Endothelial cell (in vitro differentiated cells): ENCODE measurements at regions not wholly inside any gene's neighbourhood (a gene's known extent, or its start where the extent isn't known, plus 50 kb on each side); places are given as distances from the start of the nearest gene placed in this dataset.
"Not testable (repeated sequence)": the region's sequence is repeated elsewhere in the genome, so short reads cannot be mapped to it uniquely, and the experiment has no call there.

Source experiments
- DNase-seq: peaks from one replicate; pipeline ENCODE4 v3.0.0; 2021; ENCODE audit warnings: low spot score
- H3K27ac Mint-ChIP-seq: one replicate; pipeline ENCODE4 v1.8.0; 2021; ENCODE audit warnings: mixed read lengths, inconsistent platforms; ENCODE audit not compliant: unreplicated experiment
- H3K27me3 Mint-ChIP-seq: one replicate; pipeline ENCODE4 v1.8.0; 2021; ENCODE audit warnings: mild to moderate bottlenecking, moderate library complexity, mixed read lengths, inconsistent platforms; ENCODE audit not compliant: unreplicated experiment
- H3K36me3 Mint-ChIP-seq: one replicate; pipeline ENCODE4 v1.8.0; 2021; ENCODE audit warnings: mild to moderate bottlenecking, low read depth, mixed read lengths, inconsistent platforms; ENCODE audit not compliant: unreplicated experiment
- H3K4me1 Mint-ChIP-seq: one replicate; pipeline ENCODE4 v1.8.0; 2021; ENCODE audit warnings: mild to moderate bottlenecking, mixed read lengths, inconsistent platforms; ENCODE audit not compliant: unreplicated experiment
- H3K4me3 Mint-ChIP-seq: one replicate; pipeline ENCODE4 v1.8.0; 2021; ENCODE audit warnings: mild to moderate bottlenecking, mixed read lengths, inconsistent platforms; ENCODE audit not compliant: unreplicated experiment
- H3K9me3 Mint-ChIP-seq: one replicate; pipeline ENCODE4 v1.8.0; 2021; ENCODE audit warnings: mixed read lengths, inconsistent platforms; ENCODE audit not compliant: unreplicated experiment
- TF ChIP-seq, protein P1 (sequence below): fragments of 200-600 bp; sonication (generic); IDR thresholded peaks from one replicate; pipeline ENCODE4 v1.5.0; 2021; ENCODE audit warnings: antibody characterized with exemption; ENCODE audit not compliant: unreplicated experiment

DNA sequence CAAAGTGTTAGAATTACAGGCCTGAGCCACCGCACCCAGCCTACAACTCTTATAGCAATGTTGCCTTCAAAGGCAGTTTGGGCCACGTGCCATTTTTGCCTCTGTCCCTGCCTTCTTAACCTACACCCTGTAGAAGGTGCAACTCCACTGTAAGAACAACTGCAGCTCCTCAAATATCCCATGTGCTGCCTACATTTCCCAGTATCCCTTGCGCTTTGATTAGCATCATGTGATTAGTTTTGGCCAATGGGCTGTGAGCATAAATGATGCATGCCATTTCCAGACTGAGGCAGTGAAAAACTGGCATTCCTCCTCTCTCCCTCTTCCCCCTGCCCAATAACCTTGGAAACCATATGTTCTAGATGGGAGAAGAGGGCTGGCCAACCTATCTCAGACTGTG is 75.2 kb upstream of the MRI1 start:
- Mint-ChIP-seq H3K27me3 (peaks cover 2% of the 10 kb centered on the region), H3K4me1 (no peaks in the 10 kb centered on the region), H3K36me3 (no peaks in the 10 kb centered on the region), H3K4me3 (no peak overlapping the region), H3K27ac (no peak overlapping the region), H3K9me3 (no peaks in the 10 kb centered on the region)
- TF ChIP-seq, protein P1, sequence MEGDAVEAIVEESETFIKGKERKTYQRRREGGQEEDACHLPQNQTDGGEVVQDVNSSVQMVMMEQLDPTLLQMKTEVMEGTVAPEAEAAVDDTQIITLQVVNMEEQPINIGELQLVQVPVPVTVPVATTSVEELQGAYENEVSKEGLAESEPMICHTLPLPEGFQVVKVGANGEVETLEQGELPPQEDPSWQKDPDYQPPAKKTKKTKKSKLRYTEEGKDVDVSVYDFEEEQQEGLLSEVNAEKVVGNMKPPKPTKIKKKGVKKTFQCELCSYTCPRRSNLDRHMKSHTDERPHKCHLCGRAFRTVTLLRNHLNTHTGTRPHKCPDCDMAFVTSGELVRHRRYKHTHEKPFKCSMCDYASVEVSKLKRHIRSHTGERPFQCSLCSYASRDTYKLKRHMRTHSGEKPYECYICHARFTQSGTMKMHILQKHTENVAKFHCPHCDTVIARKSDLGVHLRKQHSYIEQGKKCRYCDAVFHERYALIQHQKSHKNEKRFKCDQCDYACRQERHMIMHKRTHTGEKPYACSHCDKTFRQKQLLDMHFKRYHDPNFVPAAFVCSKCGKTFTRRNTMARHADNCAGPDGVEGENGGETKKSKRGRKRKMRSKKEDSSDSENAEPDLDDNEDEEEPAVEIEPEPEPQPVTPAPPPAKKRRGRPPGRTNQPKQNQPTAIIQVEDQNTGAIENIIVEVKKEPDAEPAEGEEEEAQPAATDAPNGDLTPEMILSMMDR, result no peak
- DNase-seq, result peak; percentile 4

DNA sequence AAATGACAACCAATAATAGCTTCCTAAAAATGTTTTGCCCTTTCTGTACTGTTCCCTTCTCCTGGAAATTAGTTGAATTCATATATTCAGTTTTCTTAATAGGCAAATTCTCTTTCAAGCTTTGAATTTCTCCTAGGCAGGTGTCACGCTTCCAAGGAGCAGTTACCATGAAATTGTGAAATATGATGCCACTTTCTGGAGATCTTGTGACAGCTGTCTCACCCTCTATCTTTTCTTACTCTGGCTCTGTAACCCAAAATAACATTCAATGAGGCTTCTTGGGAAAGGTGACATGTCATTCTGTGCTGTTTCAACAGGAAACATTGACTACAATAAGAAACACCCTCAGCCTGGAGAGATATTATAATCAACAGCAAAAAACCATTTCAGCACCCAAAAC is 80.3 kb upstream of the MRI1 start:
- DNase-seq, result no peak
- peaks cover 5% of the 10 kb centered on the region for H3K36me3 Mint-ChIP-seq
- H3K4me1 Mint-ChIP-seq, result no peaks in the 10 kb centered on the region
- TF ChIP-seq, protein P1, result no peak
- H3K4me3 Mint-ChIP-seq, result no peak overlapping the region
- H3K27ac Mint-ChIP-seq, result no peak overlapping the region
- no peaks in the 10 kb centered on the region for H3K9me3 Mint-ChIP-seq
- peaks cover 6% of the 10 kb centered on the region for H3K27me3 Mint-ChIP-seq

DNA sequence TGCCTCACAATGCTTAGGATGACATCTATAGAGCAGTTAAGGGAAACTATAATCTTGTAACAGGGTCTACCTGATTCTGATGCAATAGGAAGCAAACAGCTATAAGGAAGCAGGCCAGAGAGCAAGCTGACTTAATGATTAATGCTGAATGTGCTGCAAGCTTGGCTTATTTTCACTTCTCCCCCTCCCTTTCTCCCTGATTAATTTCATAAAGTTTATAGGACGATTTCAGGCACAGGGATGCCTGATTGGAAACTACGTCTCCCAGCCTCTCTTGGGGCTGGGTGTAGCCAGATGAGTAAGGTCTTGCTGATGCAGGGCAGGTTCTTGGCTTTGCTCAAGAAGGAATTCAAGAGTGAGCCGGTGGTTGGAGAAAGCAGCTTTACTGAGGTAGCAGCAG is 82.8 kb upstream of the MRI1 start:
- peaks cover 7% of the 10 kb centered on the region for H3K27me3 Mint-ChIP-seq
- TF ChIP-seq, protein P1, result no peak
- H3K36me3 Mint-ChIP-seq, result peaks cover 5% of the 10 kb centered on the region
- no peak overlapping the region for H3K27ac Mint-ChIP-seq
- no peaks in the 10 kb centered on the region for H3K9me3 Mint-ChIP-seq
- H3K4me3 Mint-ChIP-seq, result no peak overlapping the region
- no peaks in the 10 kb centered on the region for H3K4me1 Mint-ChIP-seq
- no peak for DNase-seq

DNA sequence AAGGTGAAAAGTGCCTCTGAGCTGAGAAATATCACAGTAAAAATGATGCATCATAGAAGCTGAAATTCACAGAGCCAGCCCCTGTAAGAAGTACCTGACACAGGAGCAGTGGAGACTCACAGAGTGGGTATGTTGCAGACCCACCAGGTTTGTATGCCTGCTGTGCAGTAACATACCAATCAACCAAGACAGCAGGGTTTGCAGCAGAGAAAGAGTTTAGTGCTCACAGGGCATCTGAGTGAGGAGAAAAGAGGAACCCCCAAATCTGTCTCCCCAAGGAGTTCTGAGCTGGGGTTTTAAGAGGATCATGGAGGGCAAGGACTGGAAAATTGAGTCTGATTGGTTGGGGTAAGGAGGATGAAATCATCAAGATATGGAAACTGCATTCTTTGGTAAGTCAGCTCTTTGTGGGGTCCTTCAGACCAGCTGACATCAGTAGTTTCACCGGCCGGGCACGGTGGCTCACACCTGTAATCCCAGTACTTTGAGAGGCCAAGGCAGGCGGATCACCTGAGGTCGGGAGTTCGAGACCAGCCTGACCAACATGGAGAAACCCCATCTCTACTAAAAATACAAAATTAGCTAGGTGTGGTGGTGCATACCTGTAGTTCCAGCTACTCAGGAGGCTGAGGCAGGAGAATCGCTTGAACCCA is 83.5 kb upstream of the MRI1 start:
- H3K4me3 Mint-ChIP-seq, result peak overlapping the region; percentile 18
- H3K36me3 Mint-ChIP-seq, H3K27ac Mint-ChIP-seq, H3K4me1 Mint-ChIP-seq, H3K9me3 Mint-ChIP-seq, H3K27me3 Mint-ChIP-seq, DNase-seq: not testable (repeated sequence)

DNA sequence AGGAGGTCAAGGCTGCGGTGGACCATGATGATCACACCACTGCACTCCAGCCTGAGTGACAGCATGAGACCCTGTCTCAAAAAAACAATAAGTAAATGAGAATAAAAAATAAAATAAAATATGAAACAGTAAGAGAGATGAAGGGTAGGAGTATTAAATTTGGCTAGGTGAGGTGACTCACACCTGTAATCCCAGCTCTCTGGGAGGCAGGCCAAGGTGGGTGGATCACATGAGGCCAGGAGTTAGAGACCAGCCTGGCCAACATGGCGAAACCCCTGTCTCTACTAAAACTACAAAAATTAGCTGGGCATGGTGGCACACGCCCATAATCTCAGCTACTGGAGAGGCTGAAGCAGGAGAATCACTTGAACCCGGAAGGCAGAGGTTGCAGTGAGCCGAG is 87.4 kb upstream of the MRI1 start:
- not testable (repeated sequence) for H3K4me3 Mint-ChIP-seq, H3K27me3 Mint-ChIP-seq, H3K27ac Mint-ChIP-seq, DNase-seq, H3K4me1 Mint-ChIP-seq, H3K36me3 Mint-ChIP-seq, H3K9me3 Mint-ChIP-seq

DNA sequence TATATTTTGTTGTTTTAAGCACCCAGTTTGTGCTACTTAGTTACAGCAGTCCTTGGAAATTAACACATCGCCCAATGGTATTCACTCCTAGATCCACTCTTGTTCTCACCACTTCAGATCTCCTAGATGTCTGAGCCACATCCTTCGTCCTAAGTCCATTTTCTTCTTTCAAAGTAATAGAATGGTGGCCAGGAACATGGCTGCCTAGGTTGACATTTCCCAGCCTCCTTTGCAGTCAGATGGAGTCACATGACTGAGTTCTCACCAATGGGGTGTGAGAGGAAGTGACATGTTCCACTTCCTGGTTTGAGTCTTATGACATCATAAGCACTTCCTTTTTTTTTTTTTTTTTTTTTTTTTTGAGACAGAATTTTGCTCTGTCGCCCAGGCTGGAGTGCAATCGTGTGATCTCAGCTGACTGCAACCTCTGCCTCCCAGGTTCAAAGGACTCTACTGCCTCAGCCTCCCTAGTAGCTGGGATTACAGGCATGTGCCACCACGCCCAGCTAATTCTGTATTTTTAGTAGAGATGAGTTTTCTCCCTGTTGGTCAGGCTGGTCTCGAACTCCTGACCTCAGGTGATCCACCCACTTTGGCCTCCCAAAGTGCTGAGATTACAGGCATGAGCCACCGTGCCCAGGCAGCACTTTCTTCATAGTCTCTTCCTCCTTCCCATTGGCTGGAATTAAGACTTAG is 91.7 kb upstream of the MRI1 start:
- H3K27me3 Mint-ChIP-seq, H3K9me3 Mint-ChIP-seq, H3K27ac Mint-ChIP-seq, H3K36me3 Mint-ChIP-seq, DNase-seq, H3K4me1 Mint-ChIP-seq, H3K4me3 Mint-ChIP-seq: not testable (repeated sequence)
